GM23338 (cell line): ENCODE measurements at regions not wholly inside any gene's neighbourhood (a gene's known extent, or its start where the extent isn't known, plus 50 kb on each side); places are given as distances from the start of the nearest gene placed in this dataset.

Experiments used
- ATAC-seq: fragments of 200-7000 bp; cut with Tn5 transposase; 3 replicates; pipeline ENCODE4 v1.9.1; 2020
- DNase-seq: peaks from one replicate; pipeline ENCODE4 v3.0.0-alpha.2; 2015; ENCODE audit warnings: low spot score
- H2AFZ ChIP-seq: fragments of 200-600 bp; sonication (generic); 2 replicates; pipeline ENCODE4 v1.8.0; 2016; ENCODE audit warnings: antibody characterized with exemption, mild to moderate bottlenecking, moderate library complexity
- H3F3A ChIP-seq: fragments of 200-600 bp; sonication (generic); replicated peaks from 2 replicates; pipeline ENCODE4 v1.8.0; 2017; ENCODE audit warnings: antibody characterized with exemption, mixed run types, low read depth
- H3K27ac ChIP-seq: fragments of 200-600 bp; sonication (generic); 2 replicates; pipeline ENCODE4 v1.6.1; 2016; ENCODE audit warnings: low read depth
- H3K27me3 ChIP-seq: fragments of 200-600 bp; sonication (generic); 2 replicates; pipeline ENCODE4 v1.8.0; 2016; ENCODE audit warnings: mild to moderate bottlenecking, mixed run types, moderate library complexity; ENCODE audit not compliant: insufficient read depth
- H3K36me3 ChIP-seq: fragments of 200-600 bp; sonication (generic); 2 replicates; pipeline ENCODE4 v1.8.0; 2016; ENCODE audit warnings: mild to moderate bottlenecking; ENCODE audit not compliant: insufficient read depth
- H3K4me1 ChIP-seq: fragments of 200-600 bp; sonication (generic); 2 replicates; pipeline ENCODE4 v1.8.0; 2016; ENCODE audit warnings: mild to moderate bottlenecking, moderate library complexity; ENCODE audit not compliant: insufficient read depth
- H3K4me2 ChIP-seq: fragments of 200-600 bp; sonication (generic); 2 replicates; pipeline ENCODE4 v1.7.1; 2017; ENCODE audit warnings: mixed run types
- H3K4me3 ChIP-seq: fragments of 200-600 bp; sonication (generic); 2 replicates; pipeline ENCODE4 v1.6.1; 2016; ENCODE audit warnings: mixed run types
- H3K79me2 ChIP-seq: fragments of 200-600 bp; sonication (generic); replicated peaks from 2 replicates; pipeline ENCODE4 v1.8.0; 2017; ENCODE audit warnings: mild to moderate bottlenecking; ENCODE audit not compliant: insufficient read depth
- H3K9me2 ChIP-seq: fragments of 200-600 bp; sonication (generic); 2 replicates; pipeline ENCODE4 v1.8.0; 2017; ENCODE audit not compliant: insufficient read depth
- H4K20me1 ChIP-seq: fragments of 200-600 bp; sonication (generic); replicated peaks from 2 replicates; pipeline ENCODE4 v1.8.0; 2017; ENCODE audit warnings: mild to moderate bottlenecking; ENCODE audit not compliant: insufficient read depth
- H3K27ac Mint-ChIP-seq: 2 replicates; pipeline ENCODE4 v1.8.0; 2020; ENCODE audit warnings: inconsistent platforms, mild to moderate bottlenecking, moderate library complexity, mixed read lengths
- H3K27me3 Mint-ChIP-seq: 3 replicates; pipeline ENCODE4 v1.8.0; 2022; ENCODE audit warnings: low read depth, mild to moderate bottlenecking, moderate library complexity, mixed read lengths, inconsistent platforms; ENCODE audit not compliant: insufficient read depth, poor library complexity
- H3K36me3 Mint-ChIP-seq: 3 replicates; pipeline ENCODE4 v1.8.0; 2021; ENCODE audit warnings: low read depth, mild to moderate bottlenecking, inconsistent platforms, moderate library complexity, mixed read lengths
- H3K4me1 Mint-ChIP-seq: 3 replicates; pipeline ENCODE4 v1.8.0; 2020; ENCODE audit warnings: mild to moderate bottlenecking, inconsistent platforms, mixed read lengths
- H3K4me3 Mint-ChIP-seq: 3 replicates; pipeline ENCODE4 v1.8.0; 2021; ENCODE audit warnings: moderate library complexity, mild to moderate bottlenecking, inconsistent platforms, mixed read lengths
- H3K9me3 Mint-ChIP-seq: 3 replicates; pipeline ENCODE4 v1.8.0; 2020; ENCODE audit warnings: moderate library complexity, mild to moderate bottlenecking, inconsistent platforms, mixed read lengths
- CREB1 ChIP-seq: fragments of 250-450 bp; sonication (Bioruptor Pico); IDR thresholded peaks from 2 replicates; pipeline ENCODE4 v1.5.0; 2020; ENCODE audit warnings: low read depth, mild to moderate bottlenecking, moderate library complexity
- EZH2 ChIP-seq: fragments of 200-600 bp; sonication (generic); IDR thresholded peaks from one replicate; pipeline ENCODE4 v1.8.0; 2017; ENCODE audit warnings: antibody characterized with exemption, mild to moderate bottlenecking, low read depth; ENCODE audit not compliant: unreplicated experiment
- EZH2phosphoT487 ChIP-seq: fragments of 200-600 bp; sonication (generic); IDR thresholded peaks from one replicate; pipeline ENCODE4 v1.8.1; 2018; ENCODE audit warnings: antibody characterized with exemption; ENCODE audit not compliant: unreplicated experiment
- JUNB ChIP-seq: IDR thresholded peaks from one replicate; pipeline ENCODE4 v1.6.1; 2016; ENCODE audit warnings: antibody characterized with exemption; ENCODE audit not compliant: unreplicated experiment
- NANOG ChIP-seq: IDR thresholded peaks from 2 replicates; pipeline ENCODE4 v1.6.1; 2016; ENCODE audit warnings: antibody characterized with exemption, borderline replicate concordance
- POLR2AphosphoS5 ChIP-seq: IDR thresholded peaks from 2 replicates; pipeline ENCODE4 v1.6.1; 2016; ENCODE audit warnings: antibody characterized with exemption, low read depth
- STAT1 ChIP-seq: IDR thresholded peaks from one replicate; pipeline ENCODE4 v1.6.1; 2016; ENCODE audit warnings: antibody characterized with exemption; ENCODE audit not compliant: unreplicated experiment
- ZNF114 ChIP-seq: fragments of 250-450 bp; sonication (Bioruptor Pico); IDR thresholded peaks from 2 replicates; pipeline ENCODE4 v1.5.0; 2020; ENCODE audit warnings: mild to moderate bottlenecking, moderate library complexity
- ZNF331 ChIP-seq: fragments of 250-450 bp; sonication (Bioruptor Pico); IDR thresholded peaks from 2 replicates; pipeline ENCODE4 v1.5.0; 2020; ENCODE audit warnings: low read depth, mild to moderate bottlenecking, moderate library complexity
- TF ChIP-seq, protein P1 (sequence below): fragments of 250-450 bp; sonication (Bioruptor Pico); IDR thresholded peaks from 2 replicates; pipeline ENCODE4 v1.5.0; 2020; ENCODE audit warnings: mild to moderate bottlenecking, moderate library complexity
- TF ChIP-seq, protein P2 (sequence below): IDR thresholded peaks from 2 replicates; pipeline ENCODE4 v1.6.1; 2016; ENCODE audit warnings: antibody characterized with exemption
- TF ChIP-seq, protein P3 (sequence below), 2 experiments: fragments of 200-600 bp in 1 of 2; sonication (generic) in 1 of 2; conservative IDR thresholded peaks; 2 replicates each; pipeline versions ENCODE4 v1.5.1 to v1.6.1; 2016 to 2017; ENCODE audit warnings: antibody characterized with exemption in 2 of 2, low read depth in 2 of 2, mild to moderate bottlenecking in 2 of 2, moderate library complexity in 1 of 2
- TF ChIP-seq, protein P4 (sequence below): IDR thresholded peaks from one replicate; pipeline ENCODE4 v1.6.1; 2018; ENCODE audit warnings: antibody characterized with exemption; ENCODE audit not compliant: unreplicated experiment

DNA sequence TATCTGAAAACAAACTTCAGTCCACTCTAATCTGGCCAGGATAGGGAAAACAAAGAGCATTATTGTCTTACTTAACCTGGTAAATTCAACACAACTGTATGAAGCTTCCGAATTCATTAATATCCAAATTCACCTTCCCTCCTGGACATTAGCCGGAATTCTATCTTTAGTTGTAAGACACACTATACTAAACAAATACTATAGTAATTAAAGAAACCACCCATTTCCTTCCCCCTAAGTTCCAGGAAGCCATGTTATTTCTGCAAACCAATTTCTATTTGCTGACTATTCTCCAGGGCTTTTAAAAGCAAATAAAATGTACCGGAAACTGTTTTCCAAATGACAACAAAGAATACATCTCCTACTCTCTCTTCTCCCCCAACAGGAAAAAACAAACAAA lies 122.7 kb upstream of the MDM1 start:
- Histone ChIP-seq H3K4me1 (peaks cover 41% of the 10 kb centered on the region), H3K79me2 (no peaks in the 10 kb centered on the region), H2AFZ (no peak overlapping the region), H3K4me3 (no peak overlapping the region), H3K36me3 (no peaks in the 10 kb centered on the region), H3F3A (no peaks in the 10 kb centered on the region), H4K20me1 (no peaks in the 10 kb centered on the region), H3K27ac (no peak overlapping the region), H3K27me3 (no peaks in the 10 kb centered on the region), H3K4me2 (no peak overlapping the region), H3K9me2 (no peaks in the 10 kb centered on the region)
- TF ChIP-seq STAT1 (no peak), ZNF114 (no peak), POLR2AphosphoS5 (no peak), ZNF331 (CRISPR knock-in tag) (no peak), EZH2phosphoT487 (no peak), NANOG (no peak), EZH2 (no peak), CREB1 (no peak), JUNB (no peak)
- TF ChIP-seq, protein P1, sequence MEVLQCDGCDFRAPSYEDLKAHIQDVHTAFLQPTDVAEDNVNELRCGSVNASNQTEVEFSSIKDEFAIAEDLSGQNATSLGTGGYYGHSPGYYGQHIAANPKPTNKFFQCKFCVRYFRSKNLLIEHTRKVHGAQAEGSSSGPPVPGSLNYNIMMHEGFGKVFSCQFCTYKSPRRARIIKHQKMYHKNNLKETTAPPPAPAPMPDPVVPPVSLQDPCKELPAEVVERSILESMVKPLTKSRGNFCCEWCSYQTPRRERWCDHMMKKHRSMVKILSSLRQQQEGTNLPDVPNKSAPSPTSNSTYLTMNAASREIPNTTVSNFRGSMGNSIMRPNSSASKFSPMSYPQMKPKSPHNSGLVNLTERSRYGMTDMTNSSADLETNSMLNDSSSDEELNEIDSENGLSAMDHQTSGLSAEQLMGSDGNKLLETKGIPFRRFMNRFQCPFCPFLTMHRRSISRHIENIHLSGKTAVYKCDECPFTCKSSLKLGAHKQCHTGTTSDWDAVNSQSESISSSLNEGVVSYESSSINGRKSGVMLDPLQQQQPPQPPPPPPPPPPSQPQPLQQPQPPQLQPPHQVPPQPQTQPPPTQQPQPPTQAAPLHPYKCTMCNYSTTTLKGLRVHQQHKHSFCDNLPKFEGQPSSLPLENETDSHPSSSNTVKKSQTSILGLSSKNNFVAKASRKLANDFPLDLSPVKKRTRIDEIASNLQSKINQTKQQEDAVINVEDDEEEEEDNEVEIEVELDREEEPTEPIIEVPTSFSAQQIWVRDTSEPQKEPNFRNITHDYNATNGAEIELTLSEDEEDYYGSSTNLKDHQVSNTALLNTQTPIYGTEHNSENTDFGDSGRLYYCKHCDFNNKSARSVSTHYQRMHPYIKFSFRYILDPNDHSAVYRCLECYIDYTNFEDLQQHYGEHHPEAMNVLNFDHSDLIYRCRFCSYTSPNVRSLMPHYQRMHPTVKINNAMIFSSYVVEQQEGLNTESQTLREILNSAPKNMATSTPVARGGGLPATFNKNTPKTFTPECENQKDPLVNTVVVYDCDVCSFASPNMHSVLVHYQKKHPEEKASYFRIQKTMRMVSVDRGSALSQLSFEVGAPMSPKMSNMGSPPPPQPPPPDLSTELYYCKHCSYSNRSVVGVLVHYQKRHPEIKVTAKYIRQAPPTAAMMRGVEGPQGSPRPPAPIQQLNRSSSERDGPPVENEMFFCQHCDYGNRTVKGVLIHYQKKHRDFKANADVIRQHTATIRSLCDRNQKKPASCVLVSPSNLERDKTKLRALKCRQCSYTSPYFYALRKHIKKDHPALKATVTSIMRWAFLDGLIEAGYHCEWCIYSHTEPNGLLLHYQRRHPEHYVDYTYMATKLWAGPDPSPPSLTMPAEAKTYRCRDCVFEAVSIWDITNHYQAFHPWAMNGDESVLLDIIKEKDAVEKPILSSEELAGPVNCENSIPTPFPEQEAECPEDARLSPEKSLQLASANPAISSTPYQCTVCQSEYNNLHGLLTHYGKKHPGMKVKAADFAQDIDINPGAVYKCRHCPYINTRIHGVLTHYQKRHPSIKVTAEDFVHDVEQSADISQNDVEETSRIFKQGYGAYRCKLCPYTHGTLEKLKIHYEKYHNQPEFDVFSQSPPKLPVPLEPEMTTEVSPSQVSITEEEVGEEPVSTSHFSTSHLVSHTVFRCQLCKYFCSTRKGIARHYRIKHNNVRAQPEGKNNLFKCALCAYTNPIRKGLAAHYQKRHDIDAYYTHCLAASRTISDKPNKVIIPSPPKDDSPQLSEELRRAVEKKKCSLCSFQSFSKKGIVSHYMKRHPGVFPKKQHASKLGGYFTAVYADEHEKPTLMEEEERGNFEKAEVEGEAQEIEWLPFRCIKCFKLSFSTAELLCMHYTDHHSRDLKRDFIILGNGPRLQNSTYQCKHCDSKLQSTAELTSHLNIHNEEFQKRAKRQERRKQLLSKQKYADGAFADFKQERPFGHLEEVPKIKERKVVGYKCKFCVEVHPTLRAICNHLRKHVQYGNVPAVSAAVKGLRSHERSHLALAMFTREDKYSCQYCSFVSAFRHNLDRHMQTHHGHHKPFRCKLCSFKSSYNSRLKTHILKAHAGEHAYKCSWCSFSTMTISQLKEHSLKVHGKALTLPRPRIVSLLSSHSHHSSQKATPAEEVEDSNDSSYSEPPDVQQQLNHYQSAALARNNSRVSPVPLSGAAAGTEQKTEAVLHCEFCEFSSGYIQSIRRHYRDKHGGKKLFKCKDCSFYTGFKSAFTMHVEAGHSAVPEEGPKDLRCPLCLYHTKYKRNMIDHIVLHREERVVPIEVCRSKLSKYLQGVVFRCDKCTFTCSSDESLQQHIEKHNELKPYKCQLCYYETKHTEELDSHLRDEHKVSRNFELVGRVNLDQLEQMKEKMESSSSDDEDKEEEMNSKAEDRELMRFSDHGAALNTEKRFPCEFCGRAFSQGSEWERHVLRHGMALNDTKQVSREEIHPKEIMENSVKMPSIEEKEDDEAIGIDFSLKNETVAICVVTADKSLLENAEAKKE (CRISPR knock-in tag) = no peak
- TF ChIP-seq, protein P2, sequence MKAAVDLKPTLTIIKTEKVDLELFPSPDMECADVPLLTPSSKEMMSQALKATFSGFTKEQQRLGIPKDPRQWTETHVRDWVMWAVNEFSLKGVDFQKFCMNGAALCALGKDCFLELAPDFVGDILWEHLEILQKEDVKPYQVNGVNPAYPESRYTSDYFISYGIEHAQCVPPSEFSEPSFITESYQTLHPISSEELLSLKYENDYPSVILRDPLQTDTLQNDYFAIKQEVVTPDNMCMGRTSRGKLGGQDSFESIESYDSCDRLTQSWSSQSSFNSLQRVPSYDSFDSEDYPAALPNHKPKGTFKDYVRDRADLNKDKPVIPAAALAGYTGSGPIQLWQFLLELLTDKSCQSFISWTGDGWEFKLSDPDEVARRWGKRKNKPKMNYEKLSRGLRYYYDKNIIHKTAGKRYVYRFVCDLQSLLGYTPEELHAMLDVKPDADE = no peak
- TF ChIP-seq, protein P3, sequence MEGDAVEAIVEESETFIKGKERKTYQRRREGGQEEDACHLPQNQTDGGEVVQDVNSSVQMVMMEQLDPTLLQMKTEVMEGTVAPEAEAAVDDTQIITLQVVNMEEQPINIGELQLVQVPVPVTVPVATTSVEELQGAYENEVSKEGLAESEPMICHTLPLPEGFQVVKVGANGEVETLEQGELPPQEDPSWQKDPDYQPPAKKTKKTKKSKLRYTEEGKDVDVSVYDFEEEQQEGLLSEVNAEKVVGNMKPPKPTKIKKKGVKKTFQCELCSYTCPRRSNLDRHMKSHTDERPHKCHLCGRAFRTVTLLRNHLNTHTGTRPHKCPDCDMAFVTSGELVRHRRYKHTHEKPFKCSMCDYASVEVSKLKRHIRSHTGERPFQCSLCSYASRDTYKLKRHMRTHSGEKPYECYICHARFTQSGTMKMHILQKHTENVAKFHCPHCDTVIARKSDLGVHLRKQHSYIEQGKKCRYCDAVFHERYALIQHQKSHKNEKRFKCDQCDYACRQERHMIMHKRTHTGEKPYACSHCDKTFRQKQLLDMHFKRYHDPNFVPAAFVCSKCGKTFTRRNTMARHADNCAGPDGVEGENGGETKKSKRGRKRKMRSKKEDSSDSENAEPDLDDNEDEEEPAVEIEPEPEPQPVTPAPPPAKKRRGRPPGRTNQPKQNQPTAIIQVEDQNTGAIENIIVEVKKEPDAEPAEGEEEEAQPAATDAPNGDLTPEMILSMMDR (conservative IDR thresholded peaks at IDR 0.05; ENCODE audit: low read depth in 2 of 2) = no peak
- TF ChIP-seq, protein P4, sequence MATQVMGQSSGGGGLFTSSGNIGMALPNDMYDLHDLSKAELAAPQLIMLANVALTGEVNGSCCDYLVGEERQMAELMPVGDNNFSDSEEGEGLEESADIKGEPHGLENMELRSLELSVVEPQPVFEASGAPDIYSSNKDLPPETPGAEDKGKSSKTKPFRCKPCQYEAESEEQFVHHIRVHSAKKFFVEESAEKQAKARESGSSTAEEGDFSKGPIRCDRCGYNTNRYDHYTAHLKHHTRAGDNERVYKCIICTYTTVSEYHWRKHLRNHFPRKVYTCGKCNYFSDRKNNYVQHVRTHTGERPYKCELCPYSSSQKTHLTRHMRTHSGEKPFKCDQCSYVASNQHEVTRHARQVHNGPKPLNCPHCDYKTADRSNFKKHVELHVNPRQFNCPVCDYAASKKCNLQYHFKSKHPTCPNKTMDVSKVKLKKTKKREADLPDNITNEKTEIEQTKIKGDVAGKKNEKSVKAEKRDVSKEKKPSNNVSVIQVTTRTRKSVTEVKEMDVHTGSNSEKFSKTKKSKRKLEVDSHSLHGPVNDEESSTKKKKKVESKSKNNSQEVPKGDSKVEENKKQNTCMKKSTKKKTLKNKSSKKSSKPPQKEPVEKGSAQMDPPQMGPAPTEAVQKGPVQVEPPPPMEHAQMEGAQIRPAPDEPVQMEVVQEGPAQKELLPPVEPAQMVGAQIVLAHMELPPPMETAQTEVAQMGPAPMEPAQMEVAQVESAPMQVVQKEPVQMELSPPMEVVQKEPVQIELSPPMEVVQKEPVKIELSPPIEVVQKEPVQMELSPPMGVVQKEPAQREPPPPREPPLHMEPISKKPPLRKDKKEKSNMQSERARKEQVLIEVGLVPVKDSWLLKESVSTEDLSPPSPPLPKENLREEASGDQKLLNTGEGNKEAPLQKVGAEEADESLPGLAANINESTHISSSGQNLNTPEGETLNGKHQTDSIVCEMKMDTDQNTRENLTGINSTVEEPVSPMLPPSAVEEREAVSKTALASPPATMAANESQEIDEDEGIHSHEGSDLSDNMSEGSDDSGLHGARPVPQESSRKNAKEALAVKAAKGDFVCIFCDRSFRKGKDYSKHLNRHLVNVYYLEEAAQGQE = no peak
- 0 out of 3 replicates have a peak, but pooled peaks cover under 1% of the 10 kb centered on the region for H3K9me3 Mint-ChIP-seq
- H3K36me3 Mint-ChIP-seq = peaks cover 1% of the 10 kb centered on the region; the same call in 1 of the 3 replicates
- H3K4me1 Mint-ChIP-seq = peaks cover 50% of the 10 kb centered on the region
- no peak overlapping the region for H3K4me3 Mint-ChIP-seq
- H3K27me3 Mint-ChIP-seq = no peaks in the 10 kb centered on the region
- ATAC-seq (no peak), DNase-seq (no peak)
- no peak overlapping the region; the same call in 1 of the 2 replicates for H3K27ac Mint-ChIP-seq
